Osteocyte (in vitro differentiated cells): ENCODE measurements at regions not wholly inside any gene's neighbourhood (a gene's known extent, or its start where the extent isn't known, plus 50 kb on each side); places are given as distances from the start of the nearest gene placed in this dataset.

ENCODE experiments used
- DNase-seq: peaks from one replicate; pipeline ENCODE4 v3.0.0; 2021; ENCODE audit warnings: mixed read lengths; ENCODE audit not compliant: unreplicated experiment; ENCODE audit errors: extremely low spot score
- H3K27ac Mint-ChIP-seq: one replicate; pipeline ENCODE4 v1.8.0; 2021; ENCODE audit warnings: mild to moderate bottlenecking, mixed read lengths; ENCODE audit not compliant: unreplicated experiment
- H3K27me3 Mint-ChIP-seq: one replicate; pipeline ENCODE4 v1.8.0; 2021; ENCODE audit warnings: mixed read lengths; ENCODE audit not compliant: unreplicated experiment
- H3K36me3 Mint-ChIP-seq: one replicate; pipeline ENCODE4 v1.8.0; 2021; ENCODE audit warnings: mixed read lengths; ENCODE audit not compliant: unreplicated experiment
- H3K4me1 Mint-ChIP-seq: one replicate; pipeline ENCODE4 v1.8.0; 2021; ENCODE audit warnings: mixed read lengths; ENCODE audit not compliant: unreplicated experiment
- H3K4me3 Mint-ChIP-seq: one replicate; pipeline ENCODE4 v1.8.0; 2021; ENCODE audit warnings: mild to moderate bottlenecking, moderate library complexity, mixed read lengths; ENCODE audit not compliant: unreplicated experiment
- H3K9me3 Mint-ChIP-seq: one replicate; pipeline ENCODE4 v1.8.0; 2021; ENCODE audit warnings: mixed read lengths; ENCODE audit not compliant: unreplicated experiment
- TF ChIP-seq, protein P1 (sequence below): fragments of 200-600 bp; sonication (generic); IDR thresholded peaks from 2 replicates; pipeline ENCODE4 v1.5.0; 2021; ENCODE audit warnings: antibody characterized with exemption, mild to moderate bottlenecking, moderate library complexity

DNA sequence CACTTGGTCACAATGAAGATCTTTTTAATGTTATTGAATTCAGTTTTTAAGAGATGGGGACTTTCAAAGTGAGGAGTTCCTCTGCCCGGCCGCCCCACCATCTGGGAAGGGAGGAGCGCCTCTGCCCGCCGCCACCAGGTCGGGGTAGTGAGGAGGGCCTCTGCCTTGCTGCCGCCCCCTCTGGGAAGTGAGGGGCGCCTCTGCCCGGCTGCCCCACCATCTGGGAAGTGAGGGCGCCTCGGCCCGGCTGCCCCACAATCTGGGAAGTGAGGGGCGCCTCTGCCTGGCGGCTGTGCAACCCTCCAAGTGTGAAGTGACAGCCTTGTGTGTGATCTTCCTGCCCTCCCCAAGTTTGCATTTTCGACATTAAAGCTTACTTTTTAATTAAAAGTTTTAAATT, 899.3 kb downstream of the TRIB2 start:
- DNase-seq, result no peak
- H3K36me3 Mint-ChIP-seq, result no peaks in the 10 kb centered on the region
- no peaks in the 10 kb centered on the region for H3K4me1 Mint-ChIP-seq
- H3K27ac Mint-ChIP-seq, result no peak overlapping the region
- H3K9me3 Mint-ChIP-seq, result peaks cover 16% of the 10 kb centered on the region
- no peak overlapping the region for H3K4me3 Mint-ChIP-seq
- TF ChIP-seq, protein P1, sequence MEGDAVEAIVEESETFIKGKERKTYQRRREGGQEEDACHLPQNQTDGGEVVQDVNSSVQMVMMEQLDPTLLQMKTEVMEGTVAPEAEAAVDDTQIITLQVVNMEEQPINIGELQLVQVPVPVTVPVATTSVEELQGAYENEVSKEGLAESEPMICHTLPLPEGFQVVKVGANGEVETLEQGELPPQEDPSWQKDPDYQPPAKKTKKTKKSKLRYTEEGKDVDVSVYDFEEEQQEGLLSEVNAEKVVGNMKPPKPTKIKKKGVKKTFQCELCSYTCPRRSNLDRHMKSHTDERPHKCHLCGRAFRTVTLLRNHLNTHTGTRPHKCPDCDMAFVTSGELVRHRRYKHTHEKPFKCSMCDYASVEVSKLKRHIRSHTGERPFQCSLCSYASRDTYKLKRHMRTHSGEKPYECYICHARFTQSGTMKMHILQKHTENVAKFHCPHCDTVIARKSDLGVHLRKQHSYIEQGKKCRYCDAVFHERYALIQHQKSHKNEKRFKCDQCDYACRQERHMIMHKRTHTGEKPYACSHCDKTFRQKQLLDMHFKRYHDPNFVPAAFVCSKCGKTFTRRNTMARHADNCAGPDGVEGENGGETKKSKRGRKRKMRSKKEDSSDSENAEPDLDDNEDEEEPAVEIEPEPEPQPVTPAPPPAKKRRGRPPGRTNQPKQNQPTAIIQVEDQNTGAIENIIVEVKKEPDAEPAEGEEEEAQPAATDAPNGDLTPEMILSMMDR, result no peak
- peaks cover 4% of the 10 kb centered on the region for H3K27me3 Mint-ChIP-seq

DNA sequence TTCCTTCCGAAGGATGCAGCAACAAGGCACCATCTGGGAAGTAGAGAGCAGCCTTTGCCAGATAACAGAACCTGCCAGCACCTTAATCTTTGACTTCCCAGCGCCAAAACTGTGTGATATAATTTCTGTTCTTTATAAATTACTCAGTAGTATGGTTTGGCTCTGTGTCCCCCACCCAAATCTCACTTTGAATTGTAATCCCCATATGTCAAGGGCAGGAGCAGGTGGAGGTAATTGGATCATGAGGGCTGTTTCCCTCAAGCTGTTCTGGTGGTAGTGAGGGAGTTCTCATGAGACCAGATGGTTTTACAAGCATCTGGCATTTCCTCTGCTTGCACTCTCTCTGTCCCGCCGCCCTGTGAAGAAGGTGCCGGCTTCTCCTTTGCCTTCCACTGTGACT, 899.9 kb downstream of the TRIB2 start:
- no peak for DNase-seq
- H3K4me1 Mint-ChIP-seq, result no peaks in the 10 kb centered on the region
- H3K27ac Mint-ChIP-seq, result no peak overlapping the region
- H3K36me3 Mint-ChIP-seq, result no peaks in the 10 kb centered on the region
- peaks cover 21% of the 10 kb centered on the region for H3K9me3 Mint-ChIP-seq
- peaks cover 4% of the 10 kb centered on the region for H3K27me3 Mint-ChIP-seq
- no peak overlapping the region for H3K4me3 Mint-ChIP-seq
- TF ChIP-seq, protein P1, result no peak

DNA sequence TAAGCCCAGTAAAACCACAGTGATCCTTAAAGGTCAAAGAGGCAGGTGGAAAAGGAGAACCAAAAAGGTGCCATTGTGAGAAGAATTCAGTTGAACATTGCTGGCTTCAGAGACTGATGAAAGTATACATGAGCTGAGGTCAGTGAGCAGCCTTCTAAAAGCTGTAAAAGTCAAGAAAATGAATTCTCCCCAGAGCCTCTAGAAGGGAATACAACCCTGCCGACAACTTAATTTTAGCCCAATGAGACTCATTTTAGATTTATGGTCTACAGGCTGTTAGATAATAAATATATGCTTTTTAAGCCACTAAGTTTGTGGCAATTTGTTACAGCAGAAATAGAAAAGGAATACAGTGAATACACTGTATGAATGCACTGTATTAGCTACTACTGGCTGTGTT, 911.4 kb downstream of the TRIB2 start:
- no peaks in the 10 kb centered on the region for H3K9me3 Mint-ChIP-seq
- no peak for DNase-seq

GRCh38 chr2:13638181-13638580, 921.4 kb downstream of the TRIB2 start:
- H3K27me3 Mint-ChIP-seq, result no peaks in the 10 kb centered on the region

More for the DNA sequence above, 911.4 kb downstream of the TRIB2 start:
- no peak overlapping the region for H3K4me3 Mint-ChIP-seq
- no peaks in the 10 kb centered on the region for H3K36me3 Mint-ChIP-seq
- TF ChIP-seq, protein P1, result no peak
- H3K27ac Mint-ChIP-seq, result no peak overlapping the region
- H3K27me3 Mint-ChIP-seq, result peaks cover 4% of the 10 kb centered on the region
- no peaks in the 10 kb centered on the region for H3K4me1 Mint-ChIP-seq

DNA sequence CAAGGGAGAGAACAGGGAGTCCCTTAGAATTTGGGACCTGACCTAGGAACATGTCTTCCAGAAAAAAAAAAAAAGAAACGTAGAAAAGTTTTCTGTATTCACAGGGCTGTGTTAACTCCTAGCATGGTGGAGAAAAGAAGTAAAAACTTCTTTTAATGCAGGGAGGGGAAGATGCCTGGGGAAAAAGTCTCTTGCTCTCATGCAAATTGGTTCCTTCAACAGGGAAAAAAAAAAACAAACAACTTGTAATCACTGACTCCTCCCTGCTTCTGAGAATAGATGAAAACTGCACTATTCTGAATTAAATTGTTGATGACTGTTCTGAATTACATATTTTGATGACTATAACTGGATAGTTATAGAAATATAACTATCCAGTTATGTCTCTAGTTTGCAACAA, 933.2 kb downstream of the TRIB2 start:
- Mint-ChIP-seq H3K4me1 (peaks cover 7% of the 10 kb centered on the region), H3K36me3 (no peaks in the 10 kb centered on the region)

More at GRCh38 chr2:13638181-13638580, 921.4 kb downstream of the TRIB2 start:
- Mint-ChIP-seq H3K9me3 (peaks cover 4% of the 10 kb centered on the region), H3K4me3 (no peak overlapping the region), H3K27ac (no peak overlapping the region), H3K4me1 (no peaks in the 10 kb centered on the region), H3K36me3 (no peaks in the 10 kb centered on the region)
- TF ChIP-seq, protein P1, result no peak
- no peak for DNase-seq

More for the DNA sequence above, 933.2 kb downstream of the TRIB2 start:
- Mint-ChIP-seq H3K27ac (no peak overlapping the region), H3K27me3 (no peaks in the 10 kb centered on the region), H3K9me3 (peaks cover 18% of the 10 kb centered on the region), H3K4me3 (no peak overlapping the region)
- TF ChIP-seq, protein P1, result no peak
- no peak for DNase-seq
